D721Med (cell line): ENCODE measurements at regions not wholly inside any gene's neighbourhood (a gene's known extent, or its start where the extent isn't known, plus 50 kb on each side); places are given as distances from the start of the nearest gene placed in this dataset.
"Not testable (repeated sequence)": the region's sequence is repeated elsewhere in the genome, so short reads cannot be mapped to it uniquely, and the experiment has no call there.

Experiments
- DNase-seq: peaks from one replicate; pipeline ENCODE4 v3.0.0; 2011; ENCODE audit warnings: low spot score; ENCODE audit not compliant: insufficient read length
- FAIRE-seq: peaks from 2 replicates; lab custom pipeline; 2011; peaks lifted over from hg19 to GRCh38; lab: Jason Lieb, UNC
- CTCF ChIP-seq: IDR thresholded peaks from 2 replicates; pipeline ENCODE4 v1.5.1; 2012; ENCODE audit warnings: mild to moderate bottlenecking, control low read depth; ENCODE audit not compliant: insufficient read depth; ENCODE audit errors: missing control alignments

GRCh38 chr3:73827204-73827603 lies 202.5 kb upstream of the PDZRN3 start:
- no peak for FAIRE-seq
- DNase-seq: no peak
- TF ChIP-seq CTCF: no peak

DNA sequence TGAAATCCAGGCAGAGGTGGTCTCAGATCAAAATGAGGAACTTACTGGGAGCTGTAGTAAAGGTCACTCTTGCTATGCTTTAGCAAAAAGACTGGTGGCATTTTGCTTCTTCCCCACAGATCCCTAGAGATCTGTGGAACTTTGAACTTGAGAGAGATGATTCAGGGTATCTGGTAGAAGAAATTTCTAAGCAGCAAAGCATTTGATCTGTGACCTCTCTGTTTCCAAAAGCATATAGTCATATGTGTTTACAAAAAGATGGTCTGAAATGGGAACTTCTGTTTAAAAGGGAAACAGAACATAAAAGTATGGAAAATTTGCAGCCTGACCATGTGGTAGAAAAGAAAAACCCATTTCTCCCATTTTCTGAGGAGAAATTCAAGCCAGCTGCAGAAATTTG lies 196.2 kb upstream of the PDZRN3 start:
- not testable (repeated sequence) for FAIRE-seq, DNase-seq

- no peak for TF ChIP-seq CTCF
- DNase-seq (no peak), FAIRE-seq (no peak)
Measured at GRCh38 chr3:73820431-73820830, 195.7 kb upstream of the PDZRN3 start.

- TF ChIP-seq CTCF: no peak
- FAIRE-seq (no peak), DNase-seq (no peak)
Measured at GRCh38 chr3:73815966-73816365, 191.2 kb upstream of the PDZRN3 start.

- FAIRE-seq: no peak
- DNase-seq: no peak
- no peak for TF ChIP-seq CTCF
Measured at GRCh38 chr3:73813692-73814292, 189.1 kb upstream of the PDZRN3 start.

GRCh38 chr3:73813291-73813690 lies 188.6 kb upstream of the PDZRN3 start:
- FAIRE-seq: no peak
- DNase-seq: no peak
- no peak for TF ChIP-seq CTCF

GRCh38 chr3:73812054-73812453 lies 187.3 kb upstream of the PDZRN3 start:
- no peak for TF ChIP-seq CTCF
- FAIRE-seq (no peak), DNase-seq (no peak)
